Epithelial cell of esophagus (primary cell): ENCODE measurements at regions not wholly inside any gene's neighbourhood (a gene's known extent, or its start where the extent isn't known, plus 50 kb on each side); places are given as distances from the start of the nearest gene placed in this dataset.

Source experiments
- DNase-seq: peaks from one replicate; pipeline ENCODE4 v3.0.0; 2010; ENCODE audit warnings: low read depth
- H3K4me3 ChIP-seq: 2 replicates; pipeline ENCODE4 v1.5.1; 2011; ENCODE audit warnings: mild to moderate bottlenecking, low read length, control low read depth
- CTCF ChIP-seq: IDR thresholded peaks from 2 replicates; pipeline ENCODE4 v1.5.1; 2011; ENCODE audit warnings: low read depth, mild to moderate bottlenecking, low read length, control low read depth, inconsistent platforms; ENCODE audit not compliant: insufficient read depth; ENCODE audit errors: missing control alignments

- DNase-seq, result no peak
- no peak for TF ChIP-seq CTCF
- no peak overlapping the region for H3K4me3 ChIP-seq
Measured at GRCh38 chr10:9860045-9860444, 1157.6 kb upstream of the CELF2 start.

- DNase-seq, result no peak
- TF ChIP-seq CTCF, result no peak
- no peak overlapping the region for H3K4me3 ChIP-seq
Measured at GRCh38 chr10:9863559-9864121, 1154.0 kb upstream of the CELF2 start.

GRCh38 chr10:9868499-9868898, 1149.2 kb upstream of the CELF2 start:
- H3K4me3 ChIP-seq, result no peak overlapping the region
- no peak for TF ChIP-seq CTCF
- no peak for DNase-seq

GRCh38 chr10:9869205-9869604, 1148.5 kb upstream of the CELF2 start:
- no peak overlapping the region for H3K4me3 ChIP-seq
- DNase-seq, result no peak
- TF ChIP-seq CTCF, result no peak

- no peak for DNase-seq
- no peak for TF ChIP-seq CTCF
Measured at GRCh38 chr10:9869606-9870176, 1148.0 kb upstream of the CELF2 start.

GRCh38 chr10:9875353-9875752, 1142.3 kb upstream of the CELF2 start:
- DNase-seq, result no peak
- no peak overlapping the region for H3K4me3 ChIP-seq
- TF ChIP-seq CTCF, result no peak

More at GRCh38 chr10:9869606-9870176, 1148.0 kb upstream of the CELF2 start:
- H3K4me3 ChIP-seq, result no peak overlapping the region

- no peak for TF ChIP-seq CTCF
- H3K4me3 ChIP-seq, result no peak overlapping the region
- no peak for DNase-seq
Measured at GRCh38 chr10:9877978-9878377, 1139.7 kb upstream of the CELF2 start.
